Transverse colon (tissue), 4 donors: ENCODE measurements at regions not wholly inside any gene's neighbourhood (a gene's known extent, or its start where the extent isn't known, plus 50 kb on each side); places are given as distances from the start of the nearest gene placed in this dataset.

Experiments used
- DNase-seq: peaks from one replicate; pipeline ENCODE4 v3.0.0-alpha.2; 2019
- H3K27ac ChIP-seq, 4 donors: fragments of 200-600 bp; sonication (generic); 2 replicates each; pipeline ENCODE4 v1.5.1; 2016 to 2018; ENCODE audit warnings: inconsistent platforms in 4 of 4
- H3K27me3 ChIP-seq: fragments of 200-600 bp; sonication (generic); 2 replicates; pipeline ENCODE4 v1.5.1; 2017; ENCODE audit warnings: inconsistent platforms
- H3K36me3 ChIP-seq, 4 donors: fragments of 200-600 bp; sonication (generic); 2 replicates each; pipeline ENCODE4 v1.5.1; 2017 to 2019; ENCODE audit warnings: inconsistent platforms in 4 of 4
- H3K4me1 ChIP-seq, 4 donors: fragments of 200-600 bp; sonication (generic); 2 replicates each; pipeline ENCODE4 v1.5.1; 2017 to 2020; ENCODE audit warnings: inconsistent platforms in 4 of 4
- H3K4me3 ChIP-seq, 4 donors: fragments of 200-600 bp; sonication (generic); 1 replicate in 1 of 4; 2 replicates in 3 of 4; pipeline versions ENCODE4 v1.5.1 to v1.6.1; 2017 to 2019; ENCODE audit warnings: inconsistent platforms in 4 of 4
- H3K9me3 ChIP-seq, 2 donors: fragments of 200-600 bp; sonication (generic); 2 replicates each; pipeline ENCODE4 v1.5.1; 2017 to 2019; ENCODE audit warnings: inconsistent platforms in 2 of 2
- EP300 ChIP-seq: sonication (generic); formaldehyde crosslinking; IDR thresholded peaks from one replicate; pipeline ENCODE4 v1.6.1; 2017; ENCODE audit warnings: antibody characterized with exemption, low read depth
- POLR2A ChIP-seq: fragments of 450-650 bp; IDR thresholded peaks from one replicate; pipeline ENCODE4 v1.6.1; 2016; ENCODE audit warnings: antibody characterized with exemption, mild to moderate bottlenecking, moderate library complexity
- POLR2AphosphoS5 ChIP-seq, 3 donors: sonication (generic); formaldehyde crosslinking; IDR thresholded peaks; one replicate each; pipeline ENCODE4 v1.6.1; 2016; ENCODE audit warnings: antibody characterized with exemption in 3 of 3
- WGBS, 2 donors: methylation state at CpG; one replicate each; pipeline ENCODE4 v1.1.5; 2018; ENCODE audit warnings: low coverage in 1 of 2; 5-methylcytosine and 5-hydroxymethylcytosine counted together
- in situ Hi-C, 4 donors: fragments of 200-750 bp; cut with MboI; loops; one replicate each; pipeline versions ENCODE4 v1.15.0 to v1.15.1; 2017; ENCODE audit warnings: low sequenced_read_pairs in 3 of 4, low pct_ligation_motif_present in 1 of 4, low pct_unique_long_range_greater_than_20kb in 1 of 4
- intact Hi-C: fragments of 100-400 bp; cut with DNase I; formaldehyde crosslinking; loops from one replicate; pipeline ENCODE4 v1.15.1; 2023; ENCODE audit warnings: low total_unique reads
- TF ChIP-seq, protein P1 (sequence below), 5 experiments: fragments of 200-600 bp in 3 of 5; fragments of 450-650 bp in 2 of 5; sonication (generic) in 3 of 5; IDR thresholded peaks; 1 replicate in 2 of 5; 2 replicates in 3 of 5; pipeline ENCODE4 v1.5.1; 2016 to 2017; ENCODE audit warnings: antibody characterized with exemption in 5 of 5, inconsistent platforms in 3 of 5, mild to moderate bottlenecking in 2 of 5, moderate library complexity in 1 of 5

DNA sequence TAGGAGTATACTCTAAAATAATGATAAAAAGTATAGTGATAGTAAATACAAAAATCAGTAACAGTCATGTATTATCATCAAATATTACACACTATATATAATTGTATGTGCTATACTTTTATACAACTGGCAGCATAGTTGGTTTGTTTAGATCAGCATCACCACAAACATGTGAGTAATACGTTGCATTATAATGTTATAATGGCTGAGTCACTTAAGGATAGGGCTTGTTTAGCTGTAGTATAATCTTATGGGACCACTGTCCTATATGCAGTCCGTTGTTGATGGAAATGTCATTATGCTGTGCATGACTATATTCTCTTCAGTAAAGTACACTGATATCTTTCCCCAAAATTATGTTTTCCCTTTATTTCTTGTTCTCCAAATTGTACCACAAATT, 92.8 kb downstream of the LYPLAL1 start:
- H3K27ac ChIP-seq, result no peak overlapping the region
- in situ Hi-C loops (no loop called here), intact Hi-C loops (no loop called here)
- no peaks in the 10 kb centered on the region for H3K27me3 ChIP-seq
- no peaks in the 10 kb centered on the region for H3K9me3 ChIP-seq
- TF ChIP-seq, protein P1, sequence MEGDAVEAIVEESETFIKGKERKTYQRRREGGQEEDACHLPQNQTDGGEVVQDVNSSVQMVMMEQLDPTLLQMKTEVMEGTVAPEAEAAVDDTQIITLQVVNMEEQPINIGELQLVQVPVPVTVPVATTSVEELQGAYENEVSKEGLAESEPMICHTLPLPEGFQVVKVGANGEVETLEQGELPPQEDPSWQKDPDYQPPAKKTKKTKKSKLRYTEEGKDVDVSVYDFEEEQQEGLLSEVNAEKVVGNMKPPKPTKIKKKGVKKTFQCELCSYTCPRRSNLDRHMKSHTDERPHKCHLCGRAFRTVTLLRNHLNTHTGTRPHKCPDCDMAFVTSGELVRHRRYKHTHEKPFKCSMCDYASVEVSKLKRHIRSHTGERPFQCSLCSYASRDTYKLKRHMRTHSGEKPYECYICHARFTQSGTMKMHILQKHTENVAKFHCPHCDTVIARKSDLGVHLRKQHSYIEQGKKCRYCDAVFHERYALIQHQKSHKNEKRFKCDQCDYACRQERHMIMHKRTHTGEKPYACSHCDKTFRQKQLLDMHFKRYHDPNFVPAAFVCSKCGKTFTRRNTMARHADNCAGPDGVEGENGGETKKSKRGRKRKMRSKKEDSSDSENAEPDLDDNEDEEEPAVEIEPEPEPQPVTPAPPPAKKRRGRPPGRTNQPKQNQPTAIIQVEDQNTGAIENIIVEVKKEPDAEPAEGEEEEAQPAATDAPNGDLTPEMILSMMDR (IDR thresholded peaks at IDR 0.05), result no peak
- TF ChIP-seq POLR2A, result no peak
- no peak for TF ChIP-seq POLR2AphosphoS5 (IDR thresholded peaks at IDR 0.05)
- no peak for TF ChIP-seq EP300
- no peak overlapping the region for H3K4me3 ChIP-seq
- H3K36me3 ChIP-seq, result no peaks in the 10 kb centered on the region
- no peak for DNase-seq
- H3K4me1 ChIP-seq, result no peaks in the 10 kb centered on the region
- WGBS, 2 donors, result 83 to 89% methylated on average over 2 of the region's 2 CpGs

DNA sequence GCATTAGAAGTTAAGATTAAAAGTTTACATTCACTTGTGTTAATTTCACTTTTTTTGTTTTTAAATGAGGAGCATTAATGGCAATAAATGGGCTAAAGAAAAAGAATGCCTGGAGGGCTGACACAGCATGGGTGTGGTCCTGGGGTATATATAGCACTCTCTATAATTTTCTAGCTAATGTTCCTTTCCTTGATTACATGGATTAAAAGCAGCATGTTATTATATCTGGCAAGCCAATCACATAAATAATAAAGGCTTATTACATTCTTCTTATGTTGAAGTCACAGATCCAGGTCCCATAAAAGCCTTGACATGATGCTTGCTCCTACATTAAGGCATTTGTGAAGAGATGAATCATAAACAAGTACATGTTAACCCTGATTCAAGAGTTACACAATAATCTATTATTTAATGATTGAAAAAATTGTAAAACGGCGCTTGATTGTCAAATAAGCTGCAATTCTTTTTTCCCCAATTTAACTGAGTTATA, 91.4 kb downstream of the LYPLAL1 start:
- Histone ChIP-seq H3K4me3 (no peak overlapping the region), H3K9me3 (no peaks in the 10 kb centered on the region), H3K27ac (no peak overlapping the region), H3K36me3 (no peaks in the 10 kb centered on the region), H3K27me3 (no peaks in the 10 kb centered on the region), H3K4me1 (no peaks in the 10 kb centered on the region)
- DNase-seq, result no peak
- in situ Hi-C loops (no loop called here), intact Hi-C loops (no loop called here)
- 86 to 92% methylated on average over 2 of the region's 2 CpGs for WGBS, 2 donors
- TF ChIP-seq POLR2A (no peak), EP300 (no peak), POLR2AphosphoS5 (IDR thresholded peaks at IDR 0.05) (no peak)
- TF ChIP-seq, protein P1 (IDR thresholded peaks at IDR 0.05), result no peak

DNA sequence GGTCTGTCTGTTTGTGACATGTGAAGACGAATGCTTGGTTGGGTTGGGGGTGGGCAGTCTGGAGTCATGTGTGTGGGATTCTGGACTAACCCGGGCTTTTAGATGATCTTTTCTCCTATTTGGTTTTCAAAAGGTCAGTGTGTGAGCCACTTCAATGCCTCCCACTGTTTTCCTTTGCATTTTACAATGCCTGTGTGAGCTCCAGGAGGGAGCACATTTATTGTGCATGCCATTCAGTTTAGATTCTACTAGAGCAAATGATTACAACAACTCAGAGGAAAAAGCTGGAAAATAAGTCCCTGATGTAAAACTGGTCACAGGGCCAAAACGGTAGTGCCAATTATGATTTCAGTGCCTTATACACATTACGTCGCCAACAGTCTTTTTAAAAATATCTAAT, 90.9 kb downstream of the LYPLAL1 start:
- no peak overlapping the region for H3K27ac ChIP-seq
- no peak for DNase-seq
- 63 to 69% methylated on average over 5 of the region's 5 CpGs for WGBS, 2 donors
- no peaks in the 10 kb centered on the region for H3K27me3 ChIP-seq
- no peaks in the 10 kb centered on the region for H3K9me3 ChIP-seq
- no peak for TF ChIP-seq EP300
- TF ChIP-seq POLR2AphosphoS5 (IDR thresholded peaks at IDR 0.05), result no peak
- no peak for TF ChIP-seq POLR2A
- TF ChIP-seq, protein P1 (IDR thresholded peaks at IDR 0.05), result no peak
- intact Hi-C loops, result no loop called here
- H3K4me1 ChIP-seq, result no peaks in the 10 kb centered on the region
- in situ Hi-C loops, result no loop called here
- no peak overlapping the region for H3K4me3 ChIP-seq
- H3K36me3 ChIP-seq, result no peaks in the 10 kb centered on the region
